Gastroesophageal sphincter (tissue), 3 donors: ENCODE measurements at regions not wholly inside any gene's neighbourhood (a gene's known extent, or its start where the extent isn't known, plus 50 kb on each side); places are given as distances from the start of the nearest gene placed in this dataset.

Experiments used
- POLR2A ChIP-seq, 2 donors: fragments of 450-650 bp; IDR thresholded peaks; one replicate each; pipeline ENCODE4 v1.6.1; 2017; ENCODE audit warnings: antibody characterized with exemption in 2 of 2, mild to moderate bottlenecking in 2 of 2, moderate library complexity in 1 of 2
- TF ChIP-seq, protein P1 (sequence below), 4 experiments: fragments of 200-600 bp in 2 of 4; fragments of 450-650 bp in 2 of 4; sonication (generic) in 1 of 4; IDR thresholded peaks; one replicate each; pipeline ENCODE4 v1.5.1; 2017 to 2019; ENCODE audit warnings: antibody characterized with exemption in 4 of 4, mild to moderate bottlenecking in 2 of 4, moderate library complexity in 2 of 4

DNA sequence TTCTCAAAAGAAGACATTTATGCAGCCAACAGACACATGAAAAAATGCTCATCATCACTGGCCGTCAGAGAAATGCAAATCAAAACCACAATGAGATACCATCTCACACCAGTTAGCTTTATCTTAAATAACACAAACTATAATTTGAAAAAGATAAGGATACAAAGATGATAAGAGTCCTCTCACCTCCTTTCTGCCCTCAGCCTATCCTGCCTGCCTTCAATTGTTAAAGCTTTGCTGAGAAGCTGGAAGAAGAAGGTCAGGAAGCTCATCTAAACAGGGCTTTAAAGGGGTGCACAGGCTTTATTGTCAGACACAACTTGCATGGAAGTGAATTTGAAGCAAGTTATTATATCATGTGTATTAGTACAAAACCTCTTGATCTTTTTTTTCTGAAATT lies 676.3 kb upstream of the GOT2 start:
- no peak for TF ChIP-seq POLR2A (IDR thresholded peaks at IDR 0.05)
- TF ChIP-seq, protein P1, sequence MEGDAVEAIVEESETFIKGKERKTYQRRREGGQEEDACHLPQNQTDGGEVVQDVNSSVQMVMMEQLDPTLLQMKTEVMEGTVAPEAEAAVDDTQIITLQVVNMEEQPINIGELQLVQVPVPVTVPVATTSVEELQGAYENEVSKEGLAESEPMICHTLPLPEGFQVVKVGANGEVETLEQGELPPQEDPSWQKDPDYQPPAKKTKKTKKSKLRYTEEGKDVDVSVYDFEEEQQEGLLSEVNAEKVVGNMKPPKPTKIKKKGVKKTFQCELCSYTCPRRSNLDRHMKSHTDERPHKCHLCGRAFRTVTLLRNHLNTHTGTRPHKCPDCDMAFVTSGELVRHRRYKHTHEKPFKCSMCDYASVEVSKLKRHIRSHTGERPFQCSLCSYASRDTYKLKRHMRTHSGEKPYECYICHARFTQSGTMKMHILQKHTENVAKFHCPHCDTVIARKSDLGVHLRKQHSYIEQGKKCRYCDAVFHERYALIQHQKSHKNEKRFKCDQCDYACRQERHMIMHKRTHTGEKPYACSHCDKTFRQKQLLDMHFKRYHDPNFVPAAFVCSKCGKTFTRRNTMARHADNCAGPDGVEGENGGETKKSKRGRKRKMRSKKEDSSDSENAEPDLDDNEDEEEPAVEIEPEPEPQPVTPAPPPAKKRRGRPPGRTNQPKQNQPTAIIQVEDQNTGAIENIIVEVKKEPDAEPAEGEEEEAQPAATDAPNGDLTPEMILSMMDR (IDR thresholded peaks at IDR 0.05): no peak
